ENCODE measurements at regions not wholly inside any gene's neighbourhood (a gene's known extent, or its start where the extent isn't known, plus 50 kb on each side); places are given as distances from the start of the nearest gene placed in this dataset.

- TF ChIP-seq YY1 (IDR thresholded peaks at IDR 0.05), result no peak
- no peak for TF ChIP-seq NR2F2 (IDR thresholded peaks at IDR 0.05)
- peak in 1 of 2 donors; percentile 4 for TF ChIP-seq RXRA (IDR thresholded peaks at IDR 0.05)
- no peaks in the 10 kb centered on the region for H3K27me3 ChIP-seq (ENCODE audit: control insufficient read depth in 4 of 4, insufficient read depth in 4 of 4, low read length in 3 of 4)
- H3K4me1 ChIP-seq (ENCODE audit: control insufficient read depth in 4 of 4, insufficient read depth in 4 of 4, low read length in 3 of 4), result peaks cover 0 to 31% (median 19%) of the 10 kb centered on the region in 4 donors
- H3K36me3 ChIP-seq (ENCODE audit: control insufficient read depth in 4 of 4, insufficient read depth in 3 of 4, low read depth in 1 of 4, low read length in 3 of 4), result no peaks in the 10 kb centered on the region
- DNase-seq (ENCODE audit: low spot score), result no peak
- no peak overlapping the region for H3K27ac ChIP-seq (ENCODE audit: low read depth in 1 of 2, low read length in 2 of 2)
- no peak overlapping the region for H3K4me3 ChIP-seq (ENCODE audit: low read depth in 1 of 3, low read length in 3 of 3)
- peak overlapping the region in 1 of 2 donors; percentile 58 for H3K9ac ChIP-seq (ENCODE audit: low read depth in 1 of 2, low read length in 2 of 2)
- 62% methylated on average over 3 of the region's 3 CpGs for WGBS
- no peaks in the 10 kb centered on the region for H3K9me3 ChIP-seq (ENCODE audit: control insufficient read depth in 4 of 4, low read length in 3 of 4)
These were observed 53.7 kb upstream of the BOD1 start for GRCh38 chr5:173670130-173670651.

GRCh38 chr5:173670791-173671120, 54.3 kb upstream of the BOD1 start:
- TF ChIP-seq, protein P1, sequence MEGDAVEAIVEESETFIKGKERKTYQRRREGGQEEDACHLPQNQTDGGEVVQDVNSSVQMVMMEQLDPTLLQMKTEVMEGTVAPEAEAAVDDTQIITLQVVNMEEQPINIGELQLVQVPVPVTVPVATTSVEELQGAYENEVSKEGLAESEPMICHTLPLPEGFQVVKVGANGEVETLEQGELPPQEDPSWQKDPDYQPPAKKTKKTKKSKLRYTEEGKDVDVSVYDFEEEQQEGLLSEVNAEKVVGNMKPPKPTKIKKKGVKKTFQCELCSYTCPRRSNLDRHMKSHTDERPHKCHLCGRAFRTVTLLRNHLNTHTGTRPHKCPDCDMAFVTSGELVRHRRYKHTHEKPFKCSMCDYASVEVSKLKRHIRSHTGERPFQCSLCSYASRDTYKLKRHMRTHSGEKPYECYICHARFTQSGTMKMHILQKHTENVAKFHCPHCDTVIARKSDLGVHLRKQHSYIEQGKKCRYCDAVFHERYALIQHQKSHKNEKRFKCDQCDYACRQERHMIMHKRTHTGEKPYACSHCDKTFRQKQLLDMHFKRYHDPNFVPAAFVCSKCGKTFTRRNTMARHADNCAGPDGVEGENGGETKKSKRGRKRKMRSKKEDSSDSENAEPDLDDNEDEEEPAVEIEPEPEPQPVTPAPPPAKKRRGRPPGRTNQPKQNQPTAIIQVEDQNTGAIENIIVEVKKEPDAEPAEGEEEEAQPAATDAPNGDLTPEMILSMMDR (IDR thresholded peaks at IDR 0.05; ENCODE audit: low read depth, low read length, missing input control), result no peak
- no peak for TF ChIP-seq FOXA1 (IDR thresholded peaks at IDR 0.05)
- TF ChIP-seq, protein P2, sequence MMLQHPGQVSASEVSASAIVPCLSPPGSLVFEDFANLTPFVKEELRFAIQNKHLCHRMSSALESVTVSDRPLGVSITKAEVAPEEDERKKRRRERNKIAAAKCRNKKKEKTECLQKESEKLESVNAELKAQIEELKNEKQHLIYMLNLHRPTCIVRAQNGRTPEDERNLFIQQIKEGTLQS (IDR thresholded peaks at IDR 0.05), result no peak
- no peak for TF ChIP-seq FOXA2 (IDR thresholded peaks at IDR 0.05)
- no peak for TF ChIP-seq HNF4A (conservative IDR thresholded peaks at IDR 0.05)
- TF ChIP-seq JUND (IDR thresholded peaks at IDR 0.05), result no peak
- TF ChIP-seq RXRA (IDR thresholded peaks at IDR 0.05), result no peak
- TF ChIP-seq, protein P3, sequence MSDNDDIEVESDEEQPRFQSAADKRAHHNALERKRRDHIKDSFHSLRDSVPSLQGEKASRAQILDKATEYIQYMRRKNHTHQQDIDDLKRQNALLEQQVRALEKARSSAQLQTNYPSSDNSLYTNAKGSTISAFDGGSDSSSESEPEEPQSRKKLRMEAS (IDR thresholded peaks at IDR 0.05), result no peak
- TF ChIP-seq, protein P4, sequence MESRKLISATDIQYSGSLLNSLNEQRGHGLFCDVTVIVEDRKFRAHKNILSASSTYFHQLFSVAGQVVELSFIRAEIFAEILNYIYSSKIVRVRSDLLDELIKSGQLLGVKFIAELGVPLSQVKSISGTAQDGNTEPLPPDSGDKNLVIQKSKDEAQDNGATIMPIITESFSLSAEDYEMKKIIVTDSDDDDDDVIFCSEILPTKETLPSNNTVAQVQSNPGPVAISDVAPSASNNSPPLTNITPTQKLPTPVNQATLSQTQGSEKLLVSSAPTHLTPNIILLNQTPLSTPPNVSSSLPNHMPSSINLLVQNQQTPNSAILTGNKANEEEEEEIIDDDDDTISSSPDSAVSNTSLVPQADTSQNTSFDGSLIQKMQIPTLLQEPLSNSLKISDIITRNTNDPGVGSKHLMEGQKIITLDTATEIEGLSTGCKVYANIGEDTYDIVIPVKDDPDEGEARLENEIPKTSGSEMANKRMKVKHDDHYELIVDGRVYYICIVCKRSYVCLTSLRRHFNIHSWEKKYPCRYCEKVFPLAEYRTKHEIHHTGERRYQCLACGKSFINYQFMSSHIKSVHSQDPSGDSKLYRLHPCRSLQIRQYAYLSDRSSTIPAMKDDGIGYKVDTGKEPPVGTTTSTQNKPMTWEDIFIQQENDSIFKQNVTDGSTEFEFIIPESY (IDR thresholded peaks at IDR 0.05), result no peak
- no peak for TF ChIP-seq HNF4G (IDR thresholded peaks at IDR 0.05)
- TF ChIP-seq EGR1 (IDR thresholded peaks at IDR 0.05; ENCODE audit: low read depth in 2 of 2), result no peak
- no peak for TF ChIP-seq RAD21 (IDR thresholded peaks at IDR 0.05)
- TF ChIP-seq YY1 (IDR thresholded peaks at IDR 0.05), result no peak
- TF ChIP-seq SP1 (IDR thresholded peaks at IDR 0.05), result no peak
- TF ChIP-seq NR2F2 (IDR thresholded peaks at IDR 0.05), result no peak
- TF ChIP-seq TAF1 (conservative IDR thresholded peaks at IDR 0.05), result no peak
- no peak for TF ChIP-seq REST (IDR thresholded peaks at IDR 0.05)
- Histone ChIP-seq H3K9me3 (ENCODE audit: control insufficient read depth in 4 of 4, low read length in 3 of 4) (no peaks in the 10 kb centered on the region), H3K4me3 (ENCODE audit: low read depth in 1 of 3, low read length in 3 of 3) (no peak overlapping the region), H3K27me3 (ENCODE audit: control insufficient read depth in 4 of 4, insufficient read depth in 4 of 4, low read length in 3 of 4) (no peaks in the 10 kb centered on the region), H3K36me3 (ENCODE audit: control insufficient read depth in 4 of 4, insufficient read depth in 3 of 4, low read depth in 1 of 4, low read length in 3 of 4) (no peaks in the 10 kb centered on the region), H3K9ac (ENCODE audit: low read depth in 1 of 2, low read length in 2 of 2) (no peak overlapping the region), H3K4me1 (ENCODE audit: control insufficient read depth in 4 of 4, insufficient read depth in 4 of 4, low read length in 3 of 4) (peaks cover 0 to 31% (median 19%) of the 10 kb centered on the region in 4 donors), H3K27ac (ENCODE audit: low read depth in 1 of 2, low read length in 2 of 2) (peak overlapping the region; percentile 33 to 44)
- DNase-seq (ENCODE audit: low spot score), result no peak
- 56% methylated on average over 12 of the region's 12 CpGs for WGBS

All from liver (tissue), 8 donors.